T-helper 22 cell (primary cell): ENCODE measurements at regions not wholly inside any gene's neighbourhood (a gene's known extent, or its start where the extent isn't known, plus 50 kb on each side); places are given as distances from the start of the nearest gene placed in this dataset.
"Not testable (repeated sequence)": the region's sequence is repeated elsewhere in the genome, so short reads cannot be mapped to it uniquely, and the experiment has no call there.

Source experiments
- DNase-seq: peaks from one replicate; pipeline ENCODE4 v3.0.0-alpha.2; 2020; ENCODE audit warnings: low read depth

- DNase-seq: no peak
These were observed 155.4 kb downstream of the TRIM27 start for GRCh38 chr6:28768187-28768913.

DNA sequence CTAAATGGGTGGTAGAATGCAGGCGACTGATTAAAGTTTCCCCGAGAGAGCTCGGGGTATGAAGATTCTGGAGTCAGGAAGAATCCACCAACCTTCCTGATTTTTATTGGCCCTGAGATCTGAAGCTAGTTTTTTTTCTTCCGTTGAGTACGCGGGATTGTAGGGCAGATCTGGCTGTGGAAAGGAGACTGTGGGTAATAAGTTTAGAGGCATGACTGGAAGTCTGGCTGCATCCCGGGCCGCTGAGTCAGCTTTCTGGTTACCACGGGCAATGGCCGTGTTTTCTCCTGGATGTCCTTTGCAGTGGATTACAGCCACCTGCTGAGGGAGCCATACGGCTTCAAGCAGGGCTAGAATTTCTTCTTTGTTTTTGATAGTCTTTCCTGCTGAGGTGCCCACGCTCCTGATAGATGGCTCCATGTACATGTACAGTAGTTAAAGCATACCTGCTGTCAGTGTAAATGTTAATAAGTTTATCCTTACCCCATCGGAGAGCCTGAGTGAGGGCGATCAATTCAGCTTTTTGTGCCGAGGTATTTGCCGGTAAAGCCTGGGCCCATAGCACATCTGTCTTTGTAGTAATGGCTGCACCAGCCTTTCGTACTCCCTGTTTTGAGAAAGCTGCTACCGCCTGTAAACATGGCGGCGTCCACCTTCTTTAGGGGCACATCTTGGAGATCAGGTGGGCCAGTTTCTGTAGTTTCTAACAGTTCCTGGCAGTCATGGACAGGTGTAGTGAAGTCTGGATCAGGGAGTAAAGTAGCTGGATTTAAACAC lies 154.0 kb downstream of the TRIM27 start:
- DNase-seq: no peak

- DNase-seq: no peak
These were observed 153.1 kb downstream of the TRIM27 start for GRCh38 chr6:28770732-28771131.

DNA sequence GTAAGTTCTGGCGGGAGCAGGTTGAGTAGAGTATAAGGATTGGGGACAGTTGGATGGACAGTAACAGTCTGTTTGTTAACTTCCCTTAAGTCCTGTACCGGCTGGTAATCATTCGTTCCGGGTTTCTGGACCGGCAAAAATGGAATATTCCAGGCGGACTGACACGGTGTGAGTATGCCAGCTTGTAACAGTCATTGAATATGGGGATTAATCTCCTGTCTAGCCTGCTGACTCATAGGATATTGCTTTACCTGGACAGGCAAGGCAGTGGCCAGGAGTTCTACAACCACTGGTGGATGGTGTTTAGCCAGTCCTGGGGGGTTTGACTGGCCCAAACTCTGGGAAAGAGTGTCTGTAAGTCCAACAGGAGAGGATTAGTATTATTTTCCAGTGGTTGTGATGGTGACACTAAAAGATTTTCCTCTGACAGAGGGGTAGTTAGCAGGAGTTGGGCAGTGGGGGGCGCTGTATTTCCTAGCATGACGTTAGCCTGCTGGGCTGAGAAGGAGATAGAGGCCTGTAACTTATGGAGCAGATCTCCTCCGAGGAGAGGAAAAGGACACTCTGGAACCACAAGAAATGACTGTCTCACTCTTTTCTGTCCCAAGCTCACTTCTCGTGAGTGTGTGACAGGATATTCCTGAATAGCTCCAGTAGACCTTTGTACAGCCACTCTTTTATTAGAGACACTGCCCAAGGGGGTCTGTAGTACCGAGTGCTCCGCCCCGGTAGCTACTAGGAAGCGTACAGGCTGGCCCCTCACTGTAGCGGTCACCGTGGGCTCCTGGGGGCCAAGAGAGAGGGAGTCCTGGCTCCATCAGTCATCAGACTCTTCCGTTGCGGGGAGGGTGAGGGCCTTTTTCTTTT lies 152.2 kb downstream of the TRIM27 start:
- no peak for DNase-seq

- DNase-seq: no peak
These were observed 151.1 kb downstream of the TRIM27 start for GRCh38 chr6:28772480-28773381.

GRCh38 chr6:28774292-28775051 lies 149.3 kb downstream of the TRIM27 start:
- no peak for DNase-seq

- DNase-seq: no peak
These were observed 148.8 kb downstream of the TRIM27 start for GRCh38 chr6:28775052-28775376.

- no peak for DNase-seq
These were observed 148.2 kb downstream of the TRIM27 start for GRCh38 chr6:28775405-28776129.

DNA sequence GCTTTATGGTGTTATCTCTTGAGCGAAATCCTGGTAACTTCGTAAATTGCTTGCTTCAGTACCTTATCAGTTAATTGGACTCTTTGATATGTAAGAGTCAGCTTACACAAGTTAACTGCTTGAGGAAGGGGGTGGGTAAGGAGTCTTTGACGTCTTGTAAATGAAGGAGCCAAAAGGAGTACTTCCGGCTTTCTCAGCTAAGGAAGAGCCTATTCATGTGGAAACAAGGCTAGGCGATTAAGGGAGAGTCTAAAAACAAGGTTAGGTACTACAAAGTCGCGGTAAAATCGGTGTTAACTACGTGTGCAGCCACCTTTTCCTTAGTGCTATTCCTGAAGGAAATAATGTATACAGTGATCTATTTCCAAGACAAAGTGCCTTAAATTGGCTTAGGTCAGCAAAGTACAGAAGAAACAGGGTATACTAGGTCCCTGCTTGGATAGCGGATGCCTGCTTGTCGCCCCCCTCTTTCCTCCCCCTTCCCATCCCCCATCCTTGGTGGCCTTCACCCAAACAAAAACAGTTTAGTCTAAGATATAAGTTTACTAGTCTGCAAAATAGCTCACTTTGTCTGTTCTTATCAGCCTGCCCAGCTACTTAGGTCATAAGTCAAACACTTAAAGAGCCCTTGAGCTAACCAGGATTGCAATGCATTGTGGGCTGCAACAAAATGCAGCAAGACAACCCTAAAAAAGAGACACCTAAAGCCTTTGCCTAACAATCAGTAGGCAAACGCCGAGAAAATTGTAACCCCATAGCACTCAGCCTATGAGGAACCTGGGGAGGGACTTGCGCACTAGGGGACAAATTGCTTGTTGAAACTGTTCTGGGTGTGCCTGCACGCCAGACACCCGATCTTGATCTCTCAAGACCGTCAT lies 147.3 kb downstream of the TRIM27 start:
- DNase-seq: no peak

- DNase-seq: no peak
These were observed 146.7 kb downstream of the TRIM27 start for GRCh38 chr6:28777147-28777461.

DNA sequence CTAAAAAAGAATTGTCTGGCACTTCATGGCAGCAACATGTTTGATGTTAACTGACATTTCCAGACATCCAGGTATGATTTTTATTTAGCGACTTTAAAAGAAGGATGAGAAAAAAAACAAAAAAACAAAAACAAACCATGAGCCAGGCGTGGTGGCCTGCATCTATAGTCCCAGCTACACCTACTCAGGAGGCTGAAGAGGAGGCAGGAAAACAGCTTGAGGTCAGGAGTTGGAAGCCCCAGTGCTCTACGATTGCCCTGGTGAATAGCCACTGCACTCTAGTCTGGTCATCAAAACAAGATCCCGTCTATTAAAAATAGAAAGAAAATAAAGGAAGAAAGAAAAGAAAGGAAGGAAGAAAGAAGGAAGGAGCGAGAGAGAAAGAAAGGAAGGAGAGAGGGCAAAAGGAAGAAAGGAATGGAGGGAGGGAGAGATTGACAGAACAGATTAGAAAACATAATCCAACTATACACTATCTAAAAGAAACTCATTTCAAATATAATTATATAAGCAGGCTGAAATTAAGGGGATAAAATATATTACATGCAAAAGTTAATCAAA lies 141.6 kb downstream of the TRIM27 start:
- no peak for DNase-seq

- no peak for DNase-seq
These were observed 137.7 kb downstream of the TRIM27 start for GRCh38 chr6:28785962-28786679.

- no peak for DNase-seq
These were observed 134.2 kb downstream of the TRIM27 start for GRCh38 chr6:28789553-28790083.

DNA sequence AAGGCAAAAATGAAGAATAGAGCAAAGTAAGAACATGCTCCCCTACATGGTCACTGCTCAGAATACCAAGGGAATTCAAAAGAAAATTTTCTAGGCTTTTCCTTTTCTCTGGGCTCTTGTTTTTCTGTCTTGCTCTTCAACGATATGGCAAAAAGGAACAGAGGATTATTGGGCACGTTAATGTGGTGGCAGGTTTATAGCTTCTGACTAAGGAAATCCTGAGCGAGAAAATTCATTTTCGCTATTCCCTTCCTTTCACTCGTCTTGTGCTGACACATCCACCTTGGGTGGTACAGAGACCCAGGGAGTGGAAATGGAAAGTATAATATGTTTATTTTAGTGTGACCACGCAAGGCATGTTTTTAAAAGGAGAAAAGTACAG lies 132.8 kb downstream of the TRIM27 start:
- DNase-seq: no peak

GRCh38 chr6:28794175-28795002 lies 129.4 kb downstream of the TRIM27 start:
- no peak for DNase-seq

GRCh38 chr6:28800647-28801046 lies 123.1 kb downstream of the TRIM27 start:
- DNase-seq: not testable (repeated sequence)
